Trophoblast cell (in vitro differentiated cells and primary cell): ENCODE measurements at regions not wholly inside any gene's neighbourhood (a gene's known extent, or its start where the extent isn't known, plus 50 kb on each side); places are given as distances from the start of the nearest gene placed in this dataset.

Experiments
- DNase-seq, 2 donors: peaks; one replicate each; pipeline ENCODE4 v3.0.0-alpha.2; 2016
- H2AFZ ChIP-seq: 2 replicates; pipeline ENCODE4 v1.6.1; 2013; ENCODE audit warnings: low read length, moderate library complexity, mild to moderate bottlenecking; ENCODE audit not compliant: insufficient read depth, poor library complexity
- H2AK5ac ChIP-seq: 2 replicates; pipeline ENCODE4 v1.6.1; 2013; ENCODE audit warnings: mild to moderate bottlenecking, low read length
- H2BK120ac ChIP-seq: 2 replicates; pipeline ENCODE4 v1.6.1; 2013; ENCODE audit warnings: low read length, mild to moderate bottlenecking, moderate library complexity; ENCODE audit not compliant: insufficient read depth, poor library complexity
- H2BK12ac ChIP-seq: 2 replicates; pipeline ENCODE4 v1.6.1; 2013; ENCODE audit warnings: mild to moderate bottlenecking, low read length, moderate library complexity
- H2BK5ac ChIP-seq: 2 replicates; pipeline ENCODE4 v1.6.1; 2013; ENCODE audit warnings: low read length, low read depth, moderate library complexity, mild to moderate bottlenecking; ENCODE audit not compliant: poor library complexity
- H3K14ac ChIP-seq: 2 replicates; pipeline ENCODE4 v1.6.1; 2013; ENCODE audit warnings: mild to moderate bottlenecking, low read length
- H3K18ac ChIP-seq: 2 replicates; pipeline ENCODE4 v1.6.1; 2013; ENCODE audit warnings: mild to moderate bottlenecking, low read length
- H3K23ac ChIP-seq: 2 replicates; pipeline ENCODE4 v1.6.1; 2013; ENCODE audit warnings: low read length
- H3K27ac ChIP-seq: 2 replicates; pipeline ENCODE4 v1.5.1; 2013; ENCODE audit warnings: low read depth, mild to moderate bottlenecking, inconsistent platforms, low read length, moderate library complexity
- H3K27me3 ChIP-seq: 2 replicates; pipeline ENCODE4 v1.6.1; 2013; ENCODE audit warnings: inconsistent platforms, mild to moderate bottlenecking, low read length, moderate library complexity; ENCODE audit not compliant: insufficient read depth
- H3K36me3 ChIP-seq, 2 experiments: 1 replicate in 1 of 2; 2 replicates in 1 of 2; pipeline ENCODE4 v1.6.1; 2013; ENCODE audit warnings: low read length in 2 of 2, mild to moderate bottlenecking in 2 of 2, moderate library complexity in 1 of 2; ENCODE audit not compliant: insufficient read depth in 2 of 2, control insufficient read depth in 1 of 2
- H3K4ac ChIP-seq: 2 replicates; pipeline ENCODE4 v1.6.1; 2013; ENCODE audit warnings: low read depth, mild to moderate bottlenecking, low read length, moderate library complexity
- H3K4me1 ChIP-seq, 2 experiments: 1 replicate in 1 of 2; 2 replicates in 1 of 2; pipeline ENCODE4 v1.6.1; 2013; ENCODE audit warnings: low read length in 2 of 2, mild to moderate bottlenecking in 2 of 2, moderate library complexity in 1 of 2; ENCODE audit not compliant: insufficient read depth in 2 of 2, control insufficient read depth in 1 of 2
- H3K4me2 ChIP-seq: 2 replicates; pipeline ENCODE4 v1.6.1; 2013; ENCODE audit warnings: inconsistent platforms, mild to moderate bottlenecking, low read length, moderate library complexity
- H3K4me3 ChIP-seq: 2 replicates; pipeline ENCODE4 v1.5.1; 2013; ENCODE audit warnings: mild to moderate bottlenecking, low read depth, low read length, inconsistent platforms
- H3K79me1 ChIP-seq: one replicate; pipeline ENCODE4 v1.6.1; 2013; ENCODE audit warnings: low read length
- H3K79me2 ChIP-seq: 2 replicates; pipeline ENCODE4 v1.6.1; 2013; ENCODE audit warnings: low read length, mild to moderate bottlenecking; ENCODE audit not compliant: control insufficient read depth, insufficient read depth, poor library complexity
- H3K9ac ChIP-seq: 2 replicates; pipeline ENCODE4 v1.6.1; 2013; ENCODE audit warnings: mild to moderate bottlenecking, low read length
- H3K9me3 ChIP-seq: 2 replicates; pipeline ENCODE4 v1.6.1; 2013; ENCODE audit warnings: low read depth, mild to moderate bottlenecking, control low read depth, inconsistent platforms, low read length; ENCODE audit not compliant: insufficient read depth
- H4K12ac ChIP-seq: 2 replicates; pipeline ENCODE4 v1.6.1; 2013; ENCODE audit warnings: low read depth, mild to moderate bottlenecking, low read length, moderate library complexity
- H4K8ac ChIP-seq: 2 replicates; pipeline ENCODE4 v1.6.1; 2013; ENCODE audit warnings: low read depth, mild to moderate bottlenecking, low read length, moderate library complexity
- H4K91ac ChIP-seq: one replicate; pipeline ENCODE4 v1.6.1; 2013; ENCODE audit warnings: low read depth, mild to moderate bottlenecking, low read length, moderate library complexity
- WGBS: extraction: QIAGEN DNeasy Blood & Tissue Kit; methylation state at CpG from one replicate; pipeline ENCODE4 v1.1.7; 2013; ENCODE audit warnings: missing lambda C conversion rate; ENCODE audit not compliant: insufficient read length, insufficient coverage; ENCODE audit errors: extremely low coverage; 5-methylcytosine and 5-hydroxymethylcytosine counted together

GRCh38 chr4:60657041-60657440 lies 543.1 kb upstream of the ADGRL3 start:
- DNase-seq = no peak
- Histone ChIP-seq H4K91ac (no peak overlapping the region), H3K4me1 (no peaks in the 10 kb centered on the region), H2BK5ac (no peak overlapping the region), H3K23ac (no peak overlapping the region), H3K4me2 (no peak overlapping the region), H3K18ac (no peak overlapping the region), H2BK120ac (no peak overlapping the region), H3K27me3 (no peaks in the 10 kb centered on the region), H3K9me3 (no peaks in the 10 kb centered on the region), H3K79me2 (no peaks in the 10 kb centered on the region), H3K4ac (no peak overlapping the region), H3K36me3 (no peaks in the 10 kb centered on the region), H3K79me1 (no peaks in the 10 kb centered on the region), H4K12ac (no peak overlapping the region), H3K9ac (no peak overlapping the region), H3K14ac (no peak overlapping the region), H3K27ac (no peak overlapping the region), H4K8ac (no peak overlapping the region), H2AFZ (no peak overlapping the region), H2BK12ac (no peak overlapping the region), H3K4me3 (no peak overlapping the region), H2AK5ac (no peak overlapping the region)
- no CpG with 5 or more reads among the region's 3 CpGs for WGBS

- Histone ChIP-seq H3K23ac (no peak overlapping the region), H3K79me2 (no peaks in the 10 kb centered on the region), H2AFZ (no peak overlapping the region), H2BK120ac (no peak overlapping the region), H3K27ac (no peak overlapping the region), H3K4ac (no peak overlapping the region), H4K8ac (no peak overlapping the region), H3K9ac (no peak overlapping the region), H2AK5ac (no peak overlapping the region), H3K27me3 (no peaks in the 10 kb centered on the region), H2BK12ac (no peak overlapping the region), H4K91ac (no peak overlapping the region), H3K4me2 (no peak overlapping the region), H3K4me1 (no peaks in the 10 kb centered on the region), H3K18ac (no peak overlapping the region), H3K36me3 (no peaks in the 10 kb centered on the region), H3K14ac (no peak overlapping the region), H3K4me3 (no peak overlapping the region), H2BK5ac (no peak overlapping the region), H3K79me1 (no peaks in the 10 kb centered on the region), H3K9me3 (no peaks in the 10 kb centered on the region), H4K12ac (no peak overlapping the region)
- DNase-seq = no peak
These were observed 542.3 kb upstream of the ADGRL3 start for GRCh38 chr4:60657807-60658206.

GRCh38 chr4:60663769-60664168 lies 536.4 kb upstream of the ADGRL3 start:
- Histone ChIP-seq H2BK120ac (no peak overlapping the region), H2BK12ac (no peak overlapping the region), H3K4me2 (no peak overlapping the region), H2BK5ac (no peak overlapping the region), H3K79me1 (no peaks in the 10 kb centered on the region), H3K9me3 (no peaks in the 10 kb centered on the region), H3K4me3 (no peak overlapping the region), H3K36me3 (no peaks in the 10 kb centered on the region), H4K91ac (no peak overlapping the region), H3K4ac (no peak overlapping the region), H3K14ac (no peak overlapping the region), H3K4me1 (no peaks in the 10 kb centered on the region), H3K79me2 (no peaks in the 10 kb centered on the region), H3K9ac (no peak overlapping the region), H4K8ac (no peak overlapping the region), H3K27me3 (no peaks in the 10 kb centered on the region), H3K18ac (no peak overlapping the region), H4K12ac (no peak overlapping the region), H2AK5ac (no peak overlapping the region), H3K23ac (no peak overlapping the region), H3K27ac (no peak overlapping the region), H2AFZ (no peak overlapping the region)
- no CpG with 5 or more reads among the region's 4 CpGs for WGBS
- DNase-seq = no peak

DNA sequence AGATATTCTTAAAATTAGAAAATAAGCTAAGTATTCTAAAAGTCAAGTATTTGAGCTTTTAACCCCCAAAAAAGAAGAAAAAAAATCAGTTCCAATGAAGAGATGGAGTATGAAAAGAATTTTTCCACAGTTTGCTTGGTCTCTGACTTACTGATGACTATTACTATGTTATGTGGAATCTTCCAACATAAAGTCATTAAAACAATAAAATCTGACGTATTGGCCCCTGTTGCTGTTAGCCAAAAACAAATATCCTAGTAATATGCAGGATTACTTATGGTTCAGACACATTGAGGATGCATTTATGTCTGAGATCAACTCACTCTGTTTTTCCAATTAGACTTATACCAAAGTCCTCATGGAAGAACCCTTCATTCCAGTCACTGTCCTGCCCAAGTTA lies 517.2 kb upstream of the ADGRL3 start:
- Histone ChIP-seq H2BK5ac (no peak overlapping the region), H3K18ac (no peak overlapping the region), H3K9me3 (no peaks in the 10 kb centered on the region), H3K4me3 (no peak overlapping the region), H3K27me3 (no peaks in the 10 kb centered on the region), H3K79me2 (no peaks in the 10 kb centered on the region), H2BK120ac (no peak overlapping the region), H3K14ac (no peak overlapping the region), H3K9ac (no peak overlapping the region), H3K4me2 (no peak overlapping the region), H3K4me1 (no peaks in the 10 kb centered on the region), H2AFZ (no peak overlapping the region), H3K36me3 (no peaks in the 10 kb centered on the region), H4K8ac (no peak overlapping the region), H2AK5ac (no peak overlapping the region), H2BK12ac (no peak overlapping the region), H3K23ac (no peak overlapping the region), H3K79me1 (no peaks in the 10 kb centered on the region), H3K27ac (no peak overlapping the region), H3K4ac (no peak overlapping the region), H4K12ac (no peak overlapping the region), H4K91ac (no peak overlapping the region)
- no peak for DNase-seq
- no CpG with 5 or more reads among the region's 1 CpG for WGBS

GRCh38 chr4:60683357-60683756 lies 516.8 kb upstream of the ADGRL3 start:
- Histone ChIP-seq H4K12ac (no peak overlapping the region), H3K23ac (no peak overlapping the region), H3K14ac (no peak overlapping the region), H2BK120ac (no peak overlapping the region), H3K4ac (no peak overlapping the region), H3K9me3 (no peaks in the 10 kb centered on the region), H2BK12ac (no peak overlapping the region), H3K27ac (no peak overlapping the region), H2AFZ (no peak overlapping the region), H4K8ac (no peak overlapping the region), H2BK5ac (no peak overlapping the region), H3K4me3 (no peak overlapping the region), H3K18ac (no peak overlapping the region), H3K36me3 (no peaks in the 10 kb centered on the region), H2AK5ac (no peak overlapping the region), H4K91ac (no peak overlapping the region), H3K79me1 (no peaks in the 10 kb centered on the region), H3K4me2 (no peak overlapping the region), H3K9ac (no peak overlapping the region), H3K4me1 (no peaks in the 10 kb centered on the region), H3K27me3 (no peaks in the 10 kb centered on the region), H3K79me2 (no peaks in the 10 kb centered on the region)
- DNase-seq = no peak
- no CpG with 5 or more reads among the region's 1 CpG for WGBS
